Head of caudate nucleus (tissue), 42 donors: ENCODE measurements at regions not wholly inside any gene's neighbourhood (a gene's known extent, or its start where the extent isn't known, plus 50 kb on each side); places are given as distances from the start of the nearest gene placed in this dataset.

Source experiments
- DNase-seq, 42 donors: peaks; one replicate each; pipeline versions ENCODE4 v3.0.0 to v3.0.0-alpha.2; 2020 to 2021; ENCODE audit warnings: mixed read lengths in 7 of 42
- intact Hi-C: fragments of 100-400 bp; cut with DNase I; formaldehyde crosslinking; loops from one replicate; pipeline ENCODE4 v1.15.0; 2022

GRCh38 chr6:147837540-147837939 is 329.1 kb downstream of the SAMD5 start:
- no peak for DNase-seq

DNA sequence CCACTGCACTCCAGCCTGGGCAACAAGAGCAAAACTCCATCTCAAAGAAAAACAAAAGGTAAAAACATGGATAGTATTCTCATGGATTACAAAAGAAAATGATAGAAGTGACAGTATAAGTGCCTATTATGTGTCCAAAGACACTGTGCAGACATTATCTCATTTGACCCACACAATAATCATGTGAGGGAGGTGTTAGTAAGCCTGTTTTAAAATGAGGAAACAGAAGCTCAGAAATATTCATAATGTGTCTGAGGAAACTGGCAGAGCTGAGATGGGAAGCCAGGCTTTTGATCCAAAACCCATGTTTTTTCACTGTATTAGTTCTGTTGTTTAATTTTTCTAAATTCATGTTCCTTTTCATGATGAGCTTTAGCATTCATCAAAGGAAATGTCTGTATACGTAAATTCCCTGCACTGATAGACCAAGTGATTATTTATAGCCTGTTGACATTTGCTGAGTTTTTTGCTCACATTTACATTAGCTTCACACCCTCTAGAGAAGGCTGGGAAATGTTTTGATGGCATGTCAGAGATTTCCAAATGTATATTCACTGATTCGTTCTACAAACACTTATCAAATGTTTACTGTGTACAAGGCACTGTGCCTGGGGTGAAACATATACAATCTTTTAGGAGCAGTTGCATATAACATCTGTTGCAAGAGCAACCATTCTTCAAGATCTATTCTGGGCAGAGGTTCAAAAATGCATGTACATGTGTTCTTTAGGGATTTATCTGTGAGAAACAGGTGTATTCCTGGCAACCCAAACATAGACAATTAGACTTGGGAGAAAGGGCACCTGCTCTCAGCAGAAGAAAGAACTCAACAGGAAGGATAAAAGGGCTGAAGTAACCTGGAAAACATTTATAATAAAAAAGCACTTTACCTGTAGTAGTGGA is 331.5 kb downstream of the SAMD5 start:
- DNase-seq = no peak
- intact Hi-C loops = no loop called here

More at GRCh38 chr6:147837540-147837939, 329.1 kb downstream of the SAMD5 start:
- intact Hi-C loops = no loop called here

- DNase-seq = no peak
Observed at GRCh38 chr6:147841547-147842148, 333.2 kb downstream of the SAMD5 start.

DNA sequence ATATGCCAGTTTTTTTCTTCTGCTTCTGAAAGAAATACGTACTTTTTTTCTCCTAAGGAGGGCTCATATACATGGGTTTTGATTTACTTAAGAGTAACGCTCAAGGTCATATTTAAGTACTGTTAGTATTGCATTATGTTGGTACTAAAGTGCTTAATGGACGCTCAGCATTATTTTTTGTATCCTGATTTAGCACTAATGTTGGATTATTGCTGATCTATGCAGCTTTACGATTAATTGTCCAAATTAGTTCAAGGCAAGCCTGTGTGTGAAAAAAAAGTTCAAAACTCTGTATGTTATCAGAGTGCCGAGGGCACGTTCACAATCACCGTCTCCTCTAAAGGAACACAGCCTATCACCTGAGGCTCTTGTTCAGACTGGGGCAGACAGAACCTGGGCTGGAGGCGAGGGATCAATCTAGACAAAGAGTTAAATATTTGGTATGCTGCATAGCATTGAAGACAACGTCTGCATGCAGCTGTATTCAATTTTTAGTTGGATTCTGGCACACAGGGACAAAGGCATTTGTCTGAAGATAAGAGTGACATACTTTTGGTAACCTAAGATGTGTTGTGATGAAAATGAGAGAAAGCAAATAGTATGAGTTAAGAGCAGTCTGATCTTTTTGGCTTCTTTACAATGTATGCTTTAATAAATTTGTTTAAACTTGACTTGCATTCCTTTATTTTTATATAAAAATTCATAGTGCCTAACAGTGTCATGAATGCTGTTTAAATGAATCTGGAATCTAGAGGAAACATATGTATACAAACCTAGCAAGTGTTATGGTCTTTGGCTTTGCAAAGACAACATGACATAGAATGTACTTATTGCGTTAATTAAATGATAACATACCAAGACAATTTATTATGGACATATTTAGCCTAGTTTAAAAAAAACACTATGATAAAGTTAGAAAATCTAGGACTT is 341.2 kb downstream of the SAMD5 start:
- no peak for DNase-seq
- intact Hi-C loops = no loop called here

More at GRCh38 chr6:147841547-147842148, 333.2 kb downstream of the SAMD5 start:
- intact Hi-C loops = no loop called here

- intact Hi-C loops = no loop called here
- DNase-seq = no peak
Observed at GRCh38 chr6:147852772-147853171, 344.3 kb downstream of the SAMD5 start.

GRCh38 chr6:147853574-147853973 is 345.1 kb downstream of the SAMD5 start:
- no peak for DNase-seq
- intact Hi-C loops = no loop called here

GRCh38 chr6:147855803-147856482 is 347.5 kb downstream of the SAMD5 start:
- DNase-seq = no peak
- intact Hi-C loops = no loop called here

DNA sequence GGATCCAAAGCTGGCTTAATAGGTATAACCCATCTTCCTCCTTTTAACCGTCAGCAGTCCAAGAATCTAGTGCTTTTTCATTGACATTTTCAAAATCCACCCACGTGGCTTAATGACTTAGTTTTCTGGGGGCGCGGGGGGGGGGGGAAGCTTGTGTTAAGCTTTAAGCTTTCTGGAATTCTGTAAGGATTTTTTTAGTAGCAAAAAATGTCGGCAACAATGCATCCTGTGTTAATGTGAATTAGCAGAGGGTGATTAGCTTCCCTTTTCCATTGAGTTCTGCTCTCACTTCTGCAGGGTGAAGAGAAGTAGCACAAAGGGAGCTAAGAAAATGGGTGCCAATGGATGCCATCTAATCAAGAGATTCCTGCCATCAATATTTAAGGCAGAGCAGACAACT is 348.2 kb downstream of the SAMD5 start:
- intact Hi-C loops = no loop called here
- peak in 7 of 42 donors; percentile 11 to 37 (median 15) for DNase-seq

DNA sequence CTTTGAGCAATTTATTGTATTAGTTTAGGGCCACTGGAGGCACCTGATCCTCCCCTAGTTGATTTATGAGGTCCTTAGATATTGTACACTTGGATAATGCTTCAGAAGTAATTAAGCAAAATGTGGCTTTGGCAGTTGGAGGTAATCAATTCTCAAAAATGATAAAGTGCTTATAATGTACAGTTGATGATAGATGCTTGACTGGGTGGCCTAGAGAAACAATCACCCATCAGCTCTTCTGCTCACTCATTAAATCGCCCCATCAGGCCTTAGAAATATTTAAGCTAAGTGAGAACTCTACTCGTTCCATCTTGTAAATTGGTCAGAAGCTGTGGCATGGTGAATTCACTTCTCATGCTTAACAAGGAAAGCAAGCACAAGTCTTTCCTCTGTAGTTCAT is 349.9 kb downstream of the SAMD5 start:
- intact Hi-C loops = no loop called here
- no peak for DNase-seq

GRCh38 chr6:147859071-147859470 is 350.6 kb downstream of the SAMD5 start:
- intact Hi-C loops = no loop called here
- DNase-seq = no peak

DNA sequence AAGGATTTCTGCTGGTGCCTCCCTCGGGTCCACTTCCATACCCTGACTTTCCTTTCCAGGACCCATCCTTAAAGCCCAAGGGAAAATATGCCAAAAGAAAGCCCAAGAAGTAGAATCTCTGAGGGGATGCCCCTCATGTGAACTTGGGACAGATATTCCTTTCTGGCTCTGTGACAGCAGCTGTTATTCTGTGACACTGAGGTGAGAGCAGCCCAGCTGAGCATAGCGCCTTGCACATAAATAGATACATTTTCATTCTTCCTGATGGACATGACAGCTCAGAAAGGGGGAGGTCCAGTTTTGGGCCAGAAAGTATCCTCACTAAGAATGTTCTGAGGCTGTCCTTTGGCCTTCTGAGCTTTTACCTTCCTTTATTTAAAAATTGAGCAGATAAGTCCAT is 353.2 kb downstream of the SAMD5 start:
- DNase-seq = no peak
- intact Hi-C loops = no loop called here

DNA sequence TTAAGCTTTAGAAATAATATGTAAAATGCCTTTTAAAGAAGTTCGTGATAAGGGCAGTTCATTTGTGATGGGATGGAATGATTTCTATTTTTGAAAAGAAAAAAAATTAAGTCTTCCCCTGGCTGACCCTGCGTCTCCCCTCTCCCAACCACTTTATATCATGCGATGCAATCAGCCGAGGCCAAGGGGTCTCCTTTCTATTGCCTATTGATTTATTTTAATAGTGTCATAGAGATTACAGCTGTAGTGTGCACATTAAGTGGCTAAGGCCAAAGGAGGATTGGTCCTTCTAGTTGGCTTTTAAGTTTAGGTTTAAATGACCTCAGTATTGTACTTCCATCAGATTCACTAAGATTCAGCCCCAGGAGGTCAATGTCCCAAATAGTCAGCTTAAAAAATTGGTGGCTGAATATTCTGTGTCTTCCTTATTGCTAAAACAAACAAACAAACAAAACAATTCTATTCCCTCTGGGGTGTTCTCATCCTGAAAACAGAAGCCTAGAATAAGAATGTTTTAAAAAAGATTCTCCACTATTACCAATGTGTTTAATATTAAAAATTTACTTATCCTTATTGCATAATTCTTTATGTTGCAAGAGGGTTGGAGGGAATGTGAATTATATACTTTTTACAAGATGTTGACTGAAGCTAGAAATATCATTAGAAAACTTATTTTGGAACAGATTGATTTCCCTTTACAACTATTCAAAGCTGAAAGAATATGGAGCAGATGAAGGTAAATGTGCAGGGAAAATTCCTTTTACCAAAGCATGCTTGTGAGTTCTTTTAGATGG is 359.1 kb downstream of the SAMD5 start:
- DNase-seq = no peak
- intact Hi-C loops = no loop called here

- DNase-seq = no peak
- intact Hi-C loops = no loop called here
Observed at GRCh38 chr6:147868427-147869190, 360.1 kb downstream of the SAMD5 start.

DNA sequence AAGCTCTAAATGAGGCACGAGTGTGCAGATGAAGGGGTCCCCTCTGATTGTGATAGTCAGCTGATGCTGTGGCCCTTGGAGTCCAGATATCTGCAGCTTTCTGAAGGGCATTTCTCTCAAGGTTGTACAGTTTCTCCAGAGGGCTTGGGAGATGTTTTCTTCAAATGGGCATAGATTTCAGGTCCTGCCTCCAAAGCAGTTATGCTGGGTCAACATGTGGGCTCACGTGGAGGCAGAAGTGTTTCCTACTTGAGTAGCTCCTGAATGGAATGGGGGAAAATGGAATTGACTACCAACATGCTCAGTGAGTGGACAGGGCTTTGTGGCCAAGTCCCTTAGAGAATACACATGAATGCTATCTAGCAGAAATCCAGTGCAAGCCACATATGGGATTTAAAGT is 360.7 kb downstream of the SAMD5 start:
- no peak for DNase-seq
- intact Hi-C loops = no loop called here

- intact Hi-C loops = no loop called here
- no peak for DNase-seq
Observed at GRCh38 chr6:147869869-147870268, 361.4 kb downstream of the SAMD5 start.

GRCh38 chr6:147870506-147871110 is 362.1 kb downstream of the SAMD5 start:
- DNase-seq = no peak
- intact Hi-C loops = no loop called here

GRCh38 chr6:147872002-147872401 is 363.5 kb downstream of the SAMD5 start:
- DNase-seq = no peak
- intact Hi-C loops = no loop called here
